ENCODE measurements at regions not wholly inside any gene's neighbourhood (a gene's known extent, or its start where the extent isn't known, plus 50 kb on each side); places are given as distances from the start of the nearest gene placed in this dataset.

- Histone ChIP-seq H3K27me3 (ENCODE audit: insufficient read depth, poor library complexity, severe bottlenecking) (no peaks in the 10 kb centered on the region), H3K4me3 (replicated peaks; ENCODE audit: insufficient read depth, low read length) (no peak overlapping the region), H3K27ac (replicated peaks) (no peak overlapping the region)
- DNase-seq (ENCODE audit: low read depth in 1 of 2, low spot score in 1 of 2): no peak
- TF ChIP-seq, protein P1, sequence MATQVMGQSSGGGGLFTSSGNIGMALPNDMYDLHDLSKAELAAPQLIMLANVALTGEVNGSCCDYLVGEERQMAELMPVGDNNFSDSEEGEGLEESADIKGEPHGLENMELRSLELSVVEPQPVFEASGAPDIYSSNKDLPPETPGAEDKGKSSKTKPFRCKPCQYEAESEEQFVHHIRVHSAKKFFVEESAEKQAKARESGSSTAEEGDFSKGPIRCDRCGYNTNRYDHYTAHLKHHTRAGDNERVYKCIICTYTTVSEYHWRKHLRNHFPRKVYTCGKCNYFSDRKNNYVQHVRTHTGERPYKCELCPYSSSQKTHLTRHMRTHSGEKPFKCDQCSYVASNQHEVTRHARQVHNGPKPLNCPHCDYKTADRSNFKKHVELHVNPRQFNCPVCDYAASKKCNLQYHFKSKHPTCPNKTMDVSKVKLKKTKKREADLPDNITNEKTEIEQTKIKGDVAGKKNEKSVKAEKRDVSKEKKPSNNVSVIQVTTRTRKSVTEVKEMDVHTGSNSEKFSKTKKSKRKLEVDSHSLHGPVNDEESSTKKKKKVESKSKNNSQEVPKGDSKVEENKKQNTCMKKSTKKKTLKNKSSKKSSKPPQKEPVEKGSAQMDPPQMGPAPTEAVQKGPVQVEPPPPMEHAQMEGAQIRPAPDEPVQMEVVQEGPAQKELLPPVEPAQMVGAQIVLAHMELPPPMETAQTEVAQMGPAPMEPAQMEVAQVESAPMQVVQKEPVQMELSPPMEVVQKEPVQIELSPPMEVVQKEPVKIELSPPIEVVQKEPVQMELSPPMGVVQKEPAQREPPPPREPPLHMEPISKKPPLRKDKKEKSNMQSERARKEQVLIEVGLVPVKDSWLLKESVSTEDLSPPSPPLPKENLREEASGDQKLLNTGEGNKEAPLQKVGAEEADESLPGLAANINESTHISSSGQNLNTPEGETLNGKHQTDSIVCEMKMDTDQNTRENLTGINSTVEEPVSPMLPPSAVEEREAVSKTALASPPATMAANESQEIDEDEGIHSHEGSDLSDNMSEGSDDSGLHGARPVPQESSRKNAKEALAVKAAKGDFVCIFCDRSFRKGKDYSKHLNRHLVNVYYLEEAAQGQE (IDR thresholded peaks at IDR 0.05; ENCODE audit: insufficient replicate concordance, low read depth): no peak
- no peak for TF ChIP-seq SPI1 (IDR thresholded peaks at IDR 0.05; ENCODE audit: borderline replicate concordance, low read depth)
- TF ChIP-seq POLR2AphosphoS5 (IDR thresholded peaks at IDR 0.05; ENCODE audit: low read depth): no peak
Observed at GRCh38 chr5:171573021-171573420, 153.6 kb downstream of the FGF18 start.

GRCh38 chr5:171573451-171574225 is 154.2 kb downstream of the FGF18 start:
- no peak for TF ChIP-seq GABPA (IDR thresholded peaks at IDR 0.05; ENCODE audit: low read depth)
- no peak for DNase-seq (ENCODE audit: low read depth in 1 of 2, low spot score in 1 of 2)
- Histone ChIP-seq H3K4me3 (replicated peaks; ENCODE audit: insufficient read depth, low read length) (no peak overlapping the region), H3K27me3 (ENCODE audit: insufficient read depth, poor library complexity, severe bottlenecking) (no peaks in the 10 kb centered on the region), H3K27ac (replicated peaks) (no peak overlapping the region)

- no peak for TF ChIP-seq GABPA (IDR thresholded peaks at IDR 0.05; ENCODE audit: low read depth)
- no peak for TF ChIP-seq SPI1 (IDR thresholded peaks at IDR 0.05; ENCODE audit: borderline replicate concordance, low read depth)
- TF ChIP-seq, protein P1 (IDR thresholded peaks at IDR 0.05; ENCODE audit: insufficient replicate concordance, low read depth): no peak
- no peak for TF ChIP-seq POLR2AphosphoS5 (IDR thresholded peaks at IDR 0.05; ENCODE audit: low read depth)
- TF ChIP-seq, protein P2, sequence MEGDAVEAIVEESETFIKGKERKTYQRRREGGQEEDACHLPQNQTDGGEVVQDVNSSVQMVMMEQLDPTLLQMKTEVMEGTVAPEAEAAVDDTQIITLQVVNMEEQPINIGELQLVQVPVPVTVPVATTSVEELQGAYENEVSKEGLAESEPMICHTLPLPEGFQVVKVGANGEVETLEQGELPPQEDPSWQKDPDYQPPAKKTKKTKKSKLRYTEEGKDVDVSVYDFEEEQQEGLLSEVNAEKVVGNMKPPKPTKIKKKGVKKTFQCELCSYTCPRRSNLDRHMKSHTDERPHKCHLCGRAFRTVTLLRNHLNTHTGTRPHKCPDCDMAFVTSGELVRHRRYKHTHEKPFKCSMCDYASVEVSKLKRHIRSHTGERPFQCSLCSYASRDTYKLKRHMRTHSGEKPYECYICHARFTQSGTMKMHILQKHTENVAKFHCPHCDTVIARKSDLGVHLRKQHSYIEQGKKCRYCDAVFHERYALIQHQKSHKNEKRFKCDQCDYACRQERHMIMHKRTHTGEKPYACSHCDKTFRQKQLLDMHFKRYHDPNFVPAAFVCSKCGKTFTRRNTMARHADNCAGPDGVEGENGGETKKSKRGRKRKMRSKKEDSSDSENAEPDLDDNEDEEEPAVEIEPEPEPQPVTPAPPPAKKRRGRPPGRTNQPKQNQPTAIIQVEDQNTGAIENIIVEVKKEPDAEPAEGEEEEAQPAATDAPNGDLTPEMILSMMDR (IDR thresholded peaks at IDR 0.05; ENCODE audit: insufficient read depth, low read length): no peak
- no peak for DNase-seq (ENCODE audit: low read depth in 1 of 2, low spot score in 1 of 2)
- Histone ChIP-seq H3K4me3 (replicated peaks; ENCODE audit: insufficient read depth, low read length) (no peak overlapping the region), H3K27me3 (ENCODE audit: insufficient read depth, poor library complexity, severe bottlenecking) (no peaks in the 10 kb centered on the region), H3K27ac (replicated peaks) (no peak overlapping the region)
Observed at GRCh38 chr5:171574376-171574775, 154.9 kb downstream of the FGF18 start.

- TF ChIP-seq, protein P1 (IDR thresholded peaks at IDR 0.05; ENCODE audit: insufficient replicate concordance, low read depth): no peak
- Histone ChIP-seq H3K4me3 (replicated peaks; ENCODE audit: insufficient read depth, low read length) (no peak overlapping the region), H3K27ac (replicated peaks) (no peak overlapping the region), H3K27me3 (ENCODE audit: insufficient read depth, poor library complexity, severe bottlenecking) (no peaks in the 10 kb centered on the region)
- DNase-seq (ENCODE audit: low read depth in 1 of 2, low spot score in 1 of 2): no peak
Observed at GRCh38 chr5:171575386-171575785, 155.9 kb downstream of the FGF18 start.

Data from HL-60 (cell line).